ENCODE measurements at regions not wholly inside any gene's neighbourhood (a gene's known extent, or its start where the extent isn't known, plus 50 kb on each side); places are given as distances from the start of the nearest gene placed in this dataset.
"Not testable (repeated sequence)": the region's sequence is repeated elsewhere in the genome, so short reads cannot be mapped to it uniquely, and the experiment has no call there.

- TF ChIP-seq CTCF, POLR2A (IDR thresholded peaks at IDR 0.05): not testable (repeated sequence)
Observed at GRCh38 chr9:97150471-97150870, 111.5 kb upstream of the CTSV start.
